Liver (tissue), 3 donors: ENCODE measurements at regions not wholly inside any gene's neighbourhood (a gene's known extent, or its start where the extent isn't known, plus 50 kb on each side); places are given as distances from the start of the nearest gene placed in this dataset.

Experiments used
- CTCF ChIP-seq: fragments of 150-350 bp; IDR thresholded peaks from 2 replicates; pipeline ENCODE4 v1.5.1; 2017; ENCODE audit warnings: improper control_type of control experiment, low read depth, low read length; ENCODE audit not compliant: missing input control
- FOXA1 ChIP-seq: IDR thresholded peaks from 2 replicates; pipeline ENCODE4 v1.6.1; 2016; ENCODE audit warnings: antibody characterized with exemption
- GABPA ChIP-seq, 2 donors: IDR thresholded peaks in 1 of 2; conservative IDR thresholded peaks in 1 of 2; 2 replicates each; pipeline ENCODE4 v1.6.1; 2016; ENCODE audit warnings: antibody characterized with exemption in 2 of 2, mild to moderate bottlenecking in 1 of 2, moderate library complexity in 1 of 2
- JUND ChIP-seq, 2 donors: IDR thresholded peaks; 2 replicates each; pipeline ENCODE4 v1.6.1; 2016; ENCODE audit warnings: antibody characterized with exemption in 2 of 2
- RAD21 ChIP-seq, 2 donors: IDR thresholded peaks; 2 replicates each; pipeline ENCODE4 v1.6.1; 2016; ENCODE audit warnings: antibody characterized with exemption in 2 of 2, mild to moderate bottlenecking in 2 of 2
- RXRA ChIP-seq, 2 donors: IDR thresholded peaks; 2 replicates each; pipeline ENCODE4 v1.6.1; 2017 to 2018; ENCODE audit warnings: antibody characterized with exemption in 2 of 2, mild to moderate bottlenecking in 1 of 2
- SP1 ChIP-seq: IDR thresholded peaks from 2 replicates; pipeline ENCODE4 v1.6.1; 2018; ENCODE audit warnings: antibody characterized with exemption, mild to moderate bottlenecking
- YY1 ChIP-seq: IDR thresholded peaks from 2 replicates; pipeline ENCODE4 v1.6.1; 2016; ENCODE audit warnings: antibody characterized with exemption, mild to moderate bottlenecking
- TF ChIP-seq, protein P1 (sequence below): IDR thresholded peaks from 2 replicates; pipeline ENCODE4 v1.6.1; 2016; ENCODE audit warnings: antibody characterized with exemption
- donor health status: healthy.
- donor health status: healthy.

- no peak for TF ChIP-seq SP1
- TF ChIP-seq YY1: no peak
- TF ChIP-seq FOXA1: no peak
- no peak for TF ChIP-seq CTCF
- TF ChIP-seq RAD21 (IDR thresholded peaks at IDR 0.05): no peak
- TF ChIP-seq, protein P1, sequence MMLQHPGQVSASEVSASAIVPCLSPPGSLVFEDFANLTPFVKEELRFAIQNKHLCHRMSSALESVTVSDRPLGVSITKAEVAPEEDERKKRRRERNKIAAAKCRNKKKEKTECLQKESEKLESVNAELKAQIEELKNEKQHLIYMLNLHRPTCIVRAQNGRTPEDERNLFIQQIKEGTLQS: no peak
- no peak for TF ChIP-seq RXRA (IDR thresholded peaks at IDR 0.05)
- TF ChIP-seq GABPA (IDR thresholded peaks at IDR 0.05 in 1 of 2, conservative IDR thresholded peaks at IDR 0.05 in 1 of 2): no peak
- TF ChIP-seq JUND (IDR thresholded peaks at IDR 0.05): no peak
Observed at GRCh38 chr5:133790898-133791297, 177.5 kb downstream of the C5orf15 start.
